SK-N-SH (cell line): ENCODE measurements at regions not wholly inside any gene's neighbourhood (a gene's known extent, or its start where the extent isn't known, plus 50 kb on each side); places are given as distances from the start of the nearest gene placed in this dataset.

Source experiments
- CTCF ChIP-seq: fragments of 200-600 bp; sonication (generic); IDR thresholded peaks from 2 replicates; pipeline ENCODE4 v1.6.1; 2017; ENCODE audit warnings: antibody characterized with exemption, mild to moderate bottlenecking, moderate library complexity
- GABPA ChIP-seq: IDR thresholded peaks from 2 replicates; pipeline ENCODE4 v1.4.0; 2012; ENCODE audit warnings: low read depth, mild to moderate bottlenecking
- JUND ChIP-seq: IDR thresholded peaks from 2 replicates; pipeline ENCODE4 v1.4.0; 2012
- MXI1 ChIP-seq: IDR thresholded peaks from 2 replicates; pipeline ENCODE4 v1.6.1; 2012; ENCODE audit warnings: mild to moderate bottlenecking, low read depth, low read length, improper control_type of control experiment
- NFIC ChIP-seq: IDR thresholded peaks from 2 replicates; pipeline ENCODE4 v1.4.0; 2012; ENCODE audit warnings: borderline replicate concordance
- RAD21 ChIP-seq: IDR thresholded peaks from 2 replicates; pipeline ENCODE4 v1.6.1; 2012; ENCODE audit warnings: mild to moderate bottlenecking, low read length
- RCOR1 ChIP-seq: fragments of 150-350 bp; IDR thresholded peaks from 2 replicates; pipeline ENCODE4 v1.6.1; 2017; ENCODE audit warnings: antibody characterized with exemption, low read length
- REST ChIP-seq: IDR thresholded peaks from 2 replicates; pipeline ENCODE4 v1.6.1; 2012; ENCODE audit warnings: mild to moderate bottlenecking, low read depth, low read length, moderate library complexity
- SIN3A ChIP-seq: IDR thresholded peaks from 2 replicates; pipeline ENCODE4 v1.6.1; 2012; ENCODE audit warnings: low read depth, mild to moderate bottlenecking, low read length, moderate library complexity, borderline replicate concordance
- TAF1 ChIP-seq: IDR thresholded peaks from 2 replicates; pipeline ENCODE4 v1.6.1; 2012; ENCODE audit warnings: low read depth, mild to moderate bottlenecking, low read length, moderate library complexity, borderline replicate concordance
- YY1 ChIP-seq: IDR thresholded peaks from 2 replicates; pipeline ENCODE4 v1.4.0; 2012; ENCODE audit warnings: low read depth, mild to moderate bottlenecking

GRCh38 chr21:27129215-27129614, 162.3 kb upstream of the ADAMTS5 start:
- TF ChIP-seq MXI1 (no peak), CTCF (no peak), TAF1 (no peak), SIN3A (no peak), JUND (no peak), RCOR1 (no peak), NFIC (no peak), REST (no peak), GABPA (no peak), RAD21 (no peak), YY1 (no peak)
